ENCODE measurements at regions not wholly inside any gene's neighbourhood (a gene's known extent, or its start where the extent isn't known, plus 50 kb on each side); places are given as distances from the start of the nearest gene placed in this dataset.

GRCh38 chr2:140057928-140058327, 1277.7 kb upstream of the NXPH2 start:
- no peak for DNase-seq

GRCh38 chr2:140041811-140042210, 1261.6 kb upstream of the NXPH2 start:
- DNase-seq, result no peak

- DNase-seq, result no peak
Observed at GRCh38 chr2:140041239-140041638, 1261.0 kb upstream of the NXPH2 start.

GRCh38 chr2:140033638-140034037, 1253.4 kb upstream of the NXPH2 start:
- no peak for DNase-seq

- no peak for DNase-seq
Observed at GRCh38 chr2:140027966-140028365, 1247.8 kb upstream of the NXPH2 start.

- no peak for DNase-seq
Observed at GRCh38 chr2:140027320-140027719, 1247.1 kb upstream of the NXPH2 start.

- no peak for DNase-seq
Observed at GRCh38 chr2:140023291-140023690, 1243.1 kb upstream of the NXPH2 start.

GRCh38 chr2:140018541-140018940, 1238.4 kb upstream of the NXPH2 start:
- no peak for DNase-seq

- no peak for DNase-seq
Observed at GRCh38 chr2:140014204-140014546, 1234.0 kb upstream of the NXPH2 start.

- no peak for DNase-seq
Observed at GRCh38 chr2:140013545-140014203, 1233.5 kb upstream of the NXPH2 start.

GRCh38 chr2:140011287-140011686, 1231.1 kb upstream of the NXPH2 start:
- no peak for DNase-seq

- no peak for DNase-seq
Observed at GRCh38 chr2:140002110-140002509, 1221.9 kb upstream of the NXPH2 start.

- DNase-seq, result no peak
Observed at GRCh38 chr2:139992711-139993345, 1212.6 kb upstream of the NXPH2 start.

GRCh38 chr2:139992078-139992477, 1211.9 kb upstream of the NXPH2 start:
- no peak for DNase-seq

GRCh38 chr2:139990646-139991335, 1210.6 kb upstream of the NXPH2 start:
- DNase-seq, result no peak

GRCh38 chr2:139969323-139969722, 1189.1 kb upstream of the NXPH2 start:
- DNase-seq, result no peak

GRCh38 chr2:139968588-139968987, 1188.4 kb upstream of the NXPH2 start:
- DNase-seq, result no peak

- DNase-seq, result no peak
Observed at GRCh38 chr2:139967665-139968064, 1187.5 kb upstream of the NXPH2 start.

GRCh38 chr2:139964721-139965440, 1184.7 kb upstream of the NXPH2 start:
- no peak for DNase-seq

- DNase-seq, result no peak
Observed at GRCh38 chr2:139963863-139964355, 1183.7 kb upstream of the NXPH2 start.

GRCh38 chr2:139949242-139949972, 1169.2 kb upstream of the NXPH2 start:
- DNase-seq, result no peak

GRCh38 chr2:139946690-139947089, 1166.5 kb upstream of the NXPH2 start:
- DNase-seq, result no peak

GRCh38 chr2:139940686-139941085, 1160.5 kb upstream of the NXPH2 start:
- DNase-seq, result no peak
